ENCODE measurements at regions not wholly inside any gene's neighbourhood (a gene's known extent, or its start where the extent isn't known, plus 50 kb on each side); places are given as distances from the start of the nearest gene placed in this dataset.
"Not testable (repeated sequence)": the region's sequence is repeated elsewhere in the genome, so short reads cannot be mapped to it uniquely, and the experiment has no call there.

GRCh38 chr12:85425926-85426325 is 145.9 kb downstream of the ALX1 start:
- no peak for DNase-seq (ENCODE audit: low spot score)

- DNase-seq (ENCODE audit: low spot score): not testable (repeated sequence)
These were observed 153.1 kb downstream of the ALX1 start for GRCh38 chr12:85433148-85433547.

- peak; percentile 29 for DNase-seq (ENCODE audit: low spot score)
These were observed 160.3 kb downstream of the ALX1 start for GRCh38 chr12:85440271-85440670.

DNA sequence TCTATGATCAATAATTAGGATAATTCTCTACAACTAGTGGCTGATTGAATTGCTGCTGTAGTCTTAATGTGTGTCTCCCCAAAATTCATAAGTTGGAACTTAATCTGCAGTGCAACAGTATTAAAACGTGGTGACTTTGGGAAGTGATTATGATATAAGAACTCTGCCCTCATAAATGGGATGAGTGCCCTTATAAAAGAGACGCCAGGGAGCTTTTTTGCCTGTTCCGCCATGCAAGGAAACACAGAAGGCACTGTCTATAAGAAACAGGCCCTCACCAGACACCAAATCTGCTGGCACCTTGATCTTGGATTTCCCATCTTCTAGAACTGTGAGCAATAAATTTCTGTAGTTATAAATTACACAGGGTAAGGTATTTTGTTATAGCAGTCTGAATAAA is 161.0 kb downstream of the ALX1 start:
- DNase-seq (ENCODE audit: low spot score): no peak

DNA sequence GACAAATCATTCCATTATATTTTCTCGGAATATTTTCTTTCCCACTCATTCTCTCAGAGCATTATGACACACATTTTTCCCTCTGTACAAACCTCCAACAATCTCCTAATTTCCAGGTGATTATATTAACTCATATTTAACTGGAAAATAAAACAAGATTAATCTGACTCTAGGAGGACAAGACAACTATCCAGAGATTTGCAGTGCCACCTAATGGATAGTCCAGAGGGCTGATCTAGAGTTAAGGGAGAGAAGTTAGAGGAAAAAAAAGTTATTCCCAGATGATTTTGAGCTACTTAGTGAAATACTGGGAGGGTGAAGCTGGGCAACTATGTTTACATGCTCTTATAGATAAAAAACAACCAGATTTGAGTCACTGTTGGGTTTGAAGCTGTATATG is 161.7 kb downstream of the ALX1 start:
- no peak for DNase-seq (ENCODE audit: low spot score)

- DNase-seq (ENCODE audit: low spot score): no peak
These were observed 165.3 kb downstream of the ALX1 start for GRCh38 chr12:85445060-85445938.

GRCh38 chr12:85448031-85448430 is 168.0 kb downstream of the ALX1 start:
- no peak for DNase-seq (ENCODE audit: low spot score)

GRCh38 chr12:85448548-85449139 is 168.6 kb downstream of the ALX1 start:
- DNase-seq (ENCODE audit: low spot score): peak; percentile 32

DNA sequence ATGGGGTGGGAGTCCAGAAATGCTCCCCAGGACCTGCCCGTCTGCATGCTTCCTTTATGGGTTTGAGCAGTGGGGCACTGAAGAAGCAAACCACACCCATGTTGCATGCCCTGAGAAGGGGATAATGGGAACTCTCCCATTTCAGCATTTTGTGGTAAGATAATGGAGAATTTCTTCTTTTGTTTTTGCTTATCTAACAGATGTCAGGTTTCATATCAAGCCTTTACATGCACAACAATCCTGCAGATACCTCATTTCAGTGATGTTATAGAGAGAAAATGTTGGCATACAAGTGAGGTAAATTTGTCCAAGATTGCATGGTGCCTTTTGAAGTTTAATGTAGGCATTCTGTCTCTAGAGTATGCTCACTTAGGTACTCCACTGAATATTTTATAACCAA is 177.0 kb downstream of the ALX1 start:
- no peak for DNase-seq (ENCODE audit: low spot score)

DNA sequence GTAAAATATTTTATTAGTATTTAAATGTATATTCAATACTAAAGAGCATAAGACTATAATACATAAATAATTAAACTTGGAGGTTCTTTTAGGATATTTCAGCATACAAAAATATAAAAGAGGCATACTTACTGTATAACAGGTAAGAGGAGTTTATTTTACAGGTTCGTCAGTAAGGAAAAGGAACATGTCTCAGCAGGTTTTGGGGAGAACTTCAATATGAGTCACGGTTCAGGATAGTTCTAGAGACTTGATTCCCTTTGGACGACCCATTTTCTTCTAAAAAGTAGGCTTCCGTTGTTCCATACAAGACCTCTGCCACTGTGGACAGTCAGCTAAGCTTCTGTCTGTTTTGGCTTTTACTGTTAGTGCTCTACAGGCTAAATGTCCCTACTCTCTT is 181.1 kb downstream of the ALX1 start:
- DNase-seq (ENCODE audit: low spot score): no peak

- no peak for DNase-seq (ENCODE audit: low spot score)
These were observed 182.9 kb downstream of the ALX1 start for GRCh38 chr12:85462888-85463287.

DNA sequence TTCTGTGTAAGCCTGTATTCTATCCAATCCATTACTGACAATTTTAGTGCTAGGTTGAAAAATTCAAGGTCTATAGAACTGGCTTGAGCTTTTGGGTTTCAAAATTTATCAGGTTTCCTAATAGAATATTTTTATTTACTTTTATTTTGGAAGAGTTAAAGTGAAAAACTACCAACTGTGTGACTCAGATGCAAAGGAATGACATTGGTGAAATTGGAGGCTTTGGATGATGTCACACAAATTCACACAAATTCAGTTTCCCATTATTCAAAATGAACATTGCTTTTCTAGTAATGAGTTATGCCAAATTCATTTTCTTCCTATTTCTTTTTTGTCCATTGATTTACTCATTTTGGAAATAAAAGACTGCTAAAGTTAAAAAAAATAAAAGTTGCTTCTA is 186.9 kb downstream of the ALX1 start:
- no peak for DNase-seq (ENCODE audit: low spot score)

- peak; percentile 81 for DNase-seq (ENCODE audit: low spot score)
These were observed 188.5 kb downstream of the ALX1 start for GRCh38 chr12:85468356-85469157.

DNA sequence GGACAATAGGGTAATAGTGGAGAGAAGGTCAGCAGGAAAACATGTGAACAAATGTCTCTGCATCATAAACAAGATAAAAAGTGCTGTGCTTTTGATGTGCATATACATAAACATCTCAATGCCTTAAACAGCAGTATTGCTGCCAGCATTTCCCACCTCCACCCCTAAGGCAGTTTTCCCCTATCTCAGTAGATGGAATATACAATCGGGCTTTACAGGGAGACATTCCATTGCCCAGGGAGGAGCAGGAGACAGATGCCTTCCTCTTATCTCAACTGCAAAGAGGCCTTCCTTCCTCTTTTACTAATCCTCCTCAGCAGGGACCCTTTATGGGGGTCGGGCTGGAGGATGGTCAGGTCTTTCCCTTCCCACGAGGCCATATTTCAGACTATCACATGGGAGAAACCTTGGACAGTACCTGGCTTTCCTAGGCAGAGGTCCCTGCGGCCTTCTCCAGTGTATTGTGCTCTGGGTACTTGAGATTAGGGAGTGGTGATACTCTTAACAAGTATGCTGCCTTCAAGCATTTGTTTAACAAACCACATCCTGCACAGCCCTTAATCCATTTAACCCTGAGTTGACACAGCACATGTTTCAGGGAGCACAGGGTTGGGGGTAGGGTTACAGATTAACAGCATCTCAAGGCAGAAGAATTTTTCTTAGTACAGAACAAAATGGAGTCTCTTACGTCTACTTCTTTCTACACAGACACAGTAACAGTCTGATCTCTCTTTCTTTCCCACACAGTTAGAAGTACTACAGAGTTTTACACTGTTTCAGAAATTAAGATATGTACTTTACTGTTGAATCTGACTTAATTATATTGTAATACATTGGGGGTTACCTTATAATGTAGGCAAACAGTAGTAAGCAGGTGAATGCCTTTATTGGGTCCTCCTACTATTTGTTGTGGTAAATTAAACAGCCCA is 189.4 kb downstream of the ALX1 start:
- DNase-seq (ENCODE audit: low spot score): peak; percentile 31

DNA sequence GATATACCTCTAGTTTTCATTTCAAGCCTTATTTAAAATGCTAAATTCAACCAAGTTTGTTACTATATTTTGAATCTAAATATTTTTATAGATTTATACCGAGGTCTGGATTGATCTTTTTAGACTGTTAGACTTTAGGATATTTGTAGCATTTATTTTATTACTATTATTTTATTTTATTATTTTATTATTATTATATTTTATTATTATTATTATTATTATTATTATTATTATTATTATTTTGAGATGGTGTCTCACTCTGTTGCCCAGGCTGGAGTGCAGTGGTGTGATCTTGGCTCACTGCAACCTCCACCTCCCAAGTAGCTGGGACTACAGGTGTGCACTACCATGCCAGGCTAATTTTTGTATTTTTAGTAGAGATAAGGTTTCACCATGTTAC is 195.3 kb downstream of the ALX1 start:
- not testable (repeated sequence) for DNase-seq (ENCODE audit: low spot score)

DNA sequence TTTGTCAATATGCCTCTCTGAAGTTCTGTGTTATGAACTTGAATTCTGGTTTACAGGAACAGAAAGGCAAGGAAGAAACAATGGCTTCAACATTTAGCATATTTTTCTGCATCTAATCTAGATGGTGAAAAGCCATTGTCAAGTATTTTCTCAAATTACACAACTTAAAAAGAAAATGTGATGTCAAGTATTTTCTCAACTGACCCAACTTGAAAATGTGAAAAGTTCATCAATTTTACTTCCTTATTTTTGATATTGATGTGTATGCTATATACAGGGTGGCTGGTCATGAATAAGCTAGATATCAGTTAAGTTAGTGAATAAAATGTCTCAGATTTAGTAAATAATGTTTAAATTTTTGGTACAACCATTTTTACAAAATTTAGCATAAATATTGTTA is 196.7 kb downstream of the ALX1 start:
- no peak for DNase-seq (ENCODE audit: low spot score)

DNA sequence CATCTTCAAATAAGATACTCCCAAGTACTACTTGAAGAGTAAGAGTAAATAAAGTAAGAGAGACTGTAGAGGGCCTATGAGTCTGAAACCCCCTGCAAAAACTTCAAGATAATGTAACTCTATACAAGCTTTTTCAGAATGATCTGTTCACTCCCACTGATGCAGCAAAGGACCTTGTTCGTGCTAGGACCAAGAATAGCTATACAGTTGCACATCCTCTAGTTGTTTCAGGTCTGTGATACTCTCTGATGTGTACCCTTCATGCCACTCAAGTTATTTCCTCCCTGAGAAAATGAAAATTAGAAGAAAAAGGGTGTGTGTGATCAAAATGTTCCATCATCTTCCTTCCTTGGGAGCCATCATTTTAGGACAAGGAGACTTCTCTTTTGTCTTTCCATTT is 204.4 kb downstream of the ALX1 start:
- DNase-seq (ENCODE audit: low spot score): no peak

- no peak for DNase-seq (ENCODE audit: low spot score)
These were observed 209.2 kb downstream of the ALX1 start for GRCh38 chr12:85489194-85489593.

GRCh38 chr12:85504164-85504563 is 224.1 kb downstream of the ALX1 start:
- DNase-seq (ENCODE audit: low spot score): no peak

GRCh38 chr12:85504624-85505023 is 224.6 kb downstream of the ALX1 start:
- DNase-seq (ENCODE audit: low spot score): no peak

GRCh38 chr12:85507456-85507855 is 227.4 kb downstream of the ALX1 start:
- no peak for DNase-seq (ENCODE audit: low spot score)

All from LoVo (cell line).